H1 (cell line): ENCODE measurements at regions not wholly inside any gene's neighbourhood (a gene's known extent, or its start where the extent isn't known, plus 50 kb on each side); places are given as distances from the start of the nearest gene placed in this dataset. TPM values are rescaled to one million over a fixed set of nuclear protein-coding genes. Genes with fewer than 3 reads are reported as not detected.

Experiments used
- EGR1 ChIP-seq: IDR thresholded peaks from 2 replicates; pipeline ENCODE4 v1.6.1; 2011; ENCODE audit warnings: low read depth, low read length, borderline replicate concordance
- KDM5A ChIP-seq: fragments of 200-600 bp; IDR thresholded peaks from 2 replicates; pipeline ENCODE4 v1.7.1; 2012; ENCODE audit warnings: mild to moderate bottlenecking, low read length, inconsistent platforms, mixed read lengths
- SIRT6 ChIP-seq: IDR thresholded peaks from one replicate; pipeline ENCODE4 v1.7.1; 2012; ENCODE audit warnings: low read length, inconsistent platforms
- SRF ChIP-seq: IDR thresholded peaks from 2 replicates; pipeline ENCODE4 v1.6.1; 2011; ENCODE audit warnings: mild to moderate bottlenecking, low read depth, low read length, moderate library complexity
- microRNA-seq, 2 experiments: library from miRNA; unstranded; fragments of <30 nt; microRNA quantifications; one replicate each; pipeline versions ENCODE4 to v1.2.0, GENCODE V29; 2016 to 2020; ENCODE audit warnings: borderline microRNAs expressed in 2 of 2, borderline number of aligned reads in 2 of 2, borderline replicate concordance in 1 of 2
- small RNA-seq: library from polyadenylated mRNA; stranded (forward); fragments of <200 nt; extraction: miRNeasy Mini kit (QIAGEN cat#:217004); gene quantifications from one replicate; pipeline ENCODE3, GENCODE V24; 2013; ENCODE audit not compliant: insufficient read depth
- TF ChIP-seq, protein P1 (sequence below): IDR thresholded peaks from 2 replicates; pipeline ENCODE4 v1.6.1; 2012; ENCODE audit warnings: inconsistent platforms

DNA sequence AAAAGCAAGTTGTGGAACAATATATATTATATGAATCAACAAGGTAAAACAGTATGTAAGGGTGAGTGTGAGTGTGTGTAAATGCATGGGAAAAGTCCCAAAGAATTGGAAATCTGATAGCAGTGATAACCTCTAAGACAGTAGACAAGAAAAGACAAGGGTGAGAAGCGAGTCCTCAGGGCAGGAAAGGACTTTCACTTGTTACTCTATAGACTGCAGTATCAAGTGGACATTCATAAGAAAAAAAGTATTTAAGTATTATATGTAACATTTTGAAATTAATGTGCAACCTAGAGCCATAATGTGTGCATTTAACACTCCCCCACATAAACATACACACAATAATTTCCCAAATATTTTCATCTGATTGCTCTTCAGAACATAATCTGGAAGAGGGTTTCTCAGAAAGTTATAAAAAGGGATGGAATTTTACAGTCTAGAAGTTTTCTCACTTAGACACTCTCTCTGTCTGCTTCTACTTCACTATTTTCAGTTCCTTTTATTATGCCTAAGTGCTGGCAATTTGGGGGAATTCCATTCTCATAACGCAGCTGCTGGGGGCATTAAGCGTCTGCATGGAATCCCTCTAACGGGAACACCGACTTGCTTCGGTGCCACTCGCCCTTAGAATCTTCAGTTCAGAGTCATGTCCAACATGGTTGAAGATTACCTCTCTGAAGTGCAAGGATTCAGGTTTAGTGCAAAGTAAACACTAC lies 50.0 kb upstream of the CDIN1 start (continued):
- TF ChIP-seq, protein P1, sequence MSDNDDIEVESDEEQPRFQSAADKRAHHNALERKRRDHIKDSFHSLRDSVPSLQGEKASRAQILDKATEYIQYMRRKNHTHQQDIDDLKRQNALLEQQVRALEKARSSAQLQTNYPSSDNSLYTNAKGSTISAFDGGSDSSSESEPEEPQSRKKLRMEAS, result no peak
- TF ChIP-seq KDM5A (no peak), SIRT6 (no peak), SRF (no peak), EGR1 (no peak)
- TF ChIP-seq, all 59 proteins: peak for 0

Small RNA genes in the stretch of these regions (microRNA-seq; reads per million reads assigned to microRNA genes)
- gene MIR4510, result 0 reads per million in 2 experiments

Small RNA genes in the stretch of these regions (small RNA-seq; reads per million reads assigned to genes)
- gene AC068867.1 (not detected), gene MIR4510 (not detected)
